Coronary artery (tissue), 2 donors: ENCODE measurements at regions not wholly inside any gene's neighbourhood (a gene's known extent, or its start where the extent isn't known, plus 50 kb on each side); places are given as distances from the start of the nearest gene placed in this dataset.

Experiments used
- DNase-seq: peaks from one replicate; pipeline ENCODE4 v3.0.0-alpha.2; 2017; ENCODE audit warnings: low spot score
- H3K27ac ChIP-seq, 2 donors: fragments of 200-600 bp; sonication (generic); one replicate each; pipeline ENCODE4 v1.5.1; 2016 to 2019
- H3K4me3 ChIP-seq: fragments of 200-600 bp; sonication (generic); 2 replicates; pipeline ENCODE4 v1.5.1; 2016; ENCODE audit warnings: mild to moderate bottlenecking, moderate library complexity
- CTCF ChIP-seq: fragments of 200-600 bp; sonication (generic); IDR thresholded peaks from one replicate; pipeline ENCODE4 v1.5.1; 2019; ENCODE audit warnings: antibody characterized with exemption

GRCh38 chr2:19020144-19021099 lies 338.0 kb downstream of the OSR1 start:
- Histone ChIP-seq H3K4me3 (no peak overlapping the region), H3K27ac (no peak overlapping the region)
- DNase-seq = no peak
- no peak for TF ChIP-seq CTCF

GRCh38 chr2:19009510-19009909 lies 348.9 kb downstream of the OSR1 start:
- DNase-seq = no peak
- no peak overlapping the region for H3K27ac ChIP-seq
- TF ChIP-seq CTCF = no peak

GRCh38 chr2:19003554-19003953 lies 354.9 kb downstream of the OSR1 start:
- Histone ChIP-seq H3K27ac (no peak overlapping the region), H3K4me3 (no peak overlapping the region)
- DNase-seq = no peak
- no peak for TF ChIP-seq CTCF

More at GRCh38 chr2:19009510-19009909, 348.9 kb downstream of the OSR1 start:
- no peak overlapping the region for H3K4me3 ChIP-seq

- TF ChIP-seq CTCF = no peak
- H3K27ac ChIP-seq = no peak overlapping the region
- DNase-seq = no peak
- H3K4me3 ChIP-seq = no peak overlapping the region
Observed at GRCh38 chr2:19000776-19001175, 357.6 kb downstream of the OSR1 start.

GRCh38 chr2:18999198-18999597 lies 359.2 kb downstream of the OSR1 start:
- no peak for DNase-seq
- H3K27ac ChIP-seq = no peak overlapping the region
- no peak for TF ChIP-seq CTCF

GRCh38 chr2:18998491-18998890 lies 359.9 kb downstream of the OSR1 start:
- H3K4me3 ChIP-seq = no peak overlapping the region
- no peak overlapping the region for H3K27ac ChIP-seq
- TF ChIP-seq CTCF = no peak
- no peak for DNase-seq

More at GRCh38 chr2:18999198-18999597, 359.2 kb downstream of the OSR1 start:
- no peak overlapping the region for H3K4me3 ChIP-seq

GRCh38 chr2:18993756-18994338 lies 364.6 kb downstream of the OSR1 start:
- TF ChIP-seq CTCF = no peak
- no peak for DNase-seq

More at GRCh38 chr2:18993756-18994338, 364.6 kb downstream of the OSR1 start:
- no peak overlapping the region for H3K4me3 ChIP-seq
- peak overlapping the region in 1 of 2 donors; percentile 1 for H3K27ac ChIP-seq
